ENCODE measurements at regions not wholly inside any gene's neighbourhood (a gene's known extent, or its start where the extent isn't known, plus 50 kb on each side); places are given as distances from the start of the nearest gene placed in this dataset.

GRCh38 chr6:104087765-104088164 is 772.0 kb downstream of the HACE1 start:
- Histone ChIP-seq H3K27me3 (no peaks in the 10 kb centered on the region), H3K4me1 (no peaks in the 10 kb centered on the region), H3K9me3 (no peaks in the 10 kb centered on the region), H3K36me3 (no peaks in the 10 kb centered on the region), H3K4me3 (no peak overlapping the region), H3K27ac (no peak overlapping the region)
- intact Hi-C loops (cut with DNase I; ENCODE audit: low total_unique reads) = no loop called here
- no peak for DNase-seq
- 50 to 57% methylated on average over 1 of the region's 1 CpG for whole genome bisulfite sequencing, 2 donors (ENCODE audit: low coverage in 1 of 2)
- in situ Hi-C loops (cut with MboI; ENCODE audit: low pct_ligation_motif_present in 1 of 4, low pct_unique_long_range_greater_than_20kb in 1 of 4, low sequenced_read_pairs in 3 of 4) = no loop called here
- TF ChIP-seq POLR2AphosphoS5 (IDR thresholded peaks at IDR 0.05) (no peak), CTCF (IDR thresholded peaks at IDR 0.05) (no peak)

GRCh38 chr6:104068281-104068680 is 791.4 kb downstream of the HACE1 start:
- no peak for DNase-seq
- H3K9me3 ChIP-seq = no peaks in the 10 kb centered on the region
- H3K36me3 ChIP-seq = no peaks in the 10 kb centered on the region
- WGBS, 2 donors (ENCODE audit: low coverage in 1 of 2) = 61 to 66% methylated on average over 2 of the region's 2 CpGs
- in situ Hi-C loops (cut with MboI; ENCODE audit: low pct_ligation_motif_present in 1 of 4, low pct_unique_long_range_greater_than_20kb in 1 of 4, low sequenced_read_pairs in 3 of 4) (no loop called here), intact Hi-C loops (cut with DNase I; ENCODE audit: low total_unique reads) (no loop called here)
- no peaks in the 10 kb centered on the region for H3K27me3 ChIP-seq
- no peaks in the 10 kb centered on the region for H3K4me1 ChIP-seq
- H3K27ac ChIP-seq = no peak overlapping the region
- no peak for TF ChIP-seq EP300 (IDR thresholded peaks at IDR 0.05; ENCODE audit: low read depth)
- TF ChIP-seq POLR2AphosphoS5 (IDR thresholded peaks at IDR 0.05) = no peak
- TF ChIP-seq CTCF (IDR thresholded peaks at IDR 0.05) = no peak
- TF ChIP-seq POLR2A (IDR thresholded peaks at IDR 0.05) = no peak
- H3K4me3 ChIP-seq = no peak overlapping the region

GRCh38 chr6:104064876-104065275 is 794.8 kb downstream of the HACE1 start:
- intact Hi-C loops (cut with DNase I; ENCODE audit: low total_unique reads) (no loop called here), in situ Hi-C loops (cut with MboI; ENCODE audit: low pct_ligation_motif_present in 1 of 4, low pct_unique_long_range_greater_than_20kb in 1 of 4, low sequenced_read_pairs in 3 of 4) (no loop called here)
- WGBS, 2 donors (ENCODE audit: low coverage in 1 of 2) = 86 to 88% methylated on average over 7 to 8 of the region's 8 CpGs
- no peaks in the 10 kb centered on the region for H3K4me1 ChIP-seq
- TF ChIP-seq POLR2AphosphoS5 (IDR thresholded peaks at IDR 0.05) (no peak), CTCF (IDR thresholded peaks at IDR 0.05) (no peak), POLR2A (IDR thresholded peaks at IDR 0.05) (no peak), EP300 (IDR thresholded peaks at IDR 0.05; ENCODE audit: low read depth) (no peak)
- no peaks in the 10 kb centered on the region for H3K27me3 ChIP-seq
- no peak overlapping the region for H3K4me3 ChIP-seq
- no peaks in the 10 kb centered on the region for H3K9me3 ChIP-seq
- no peak overlapping the region for H3K27ac ChIP-seq
- no peaks in the 10 kb centered on the region for H3K36me3 ChIP-seq
- no peak for DNase-seq

- no peaks in the 10 kb centered on the region for H3K4me1 ChIP-seq
- in situ Hi-C loops (cut with MboI; ENCODE audit: low pct_ligation_motif_present in 1 of 4, low pct_unique_long_range_greater_than_20kb in 1 of 4, low sequenced_read_pairs in 3 of 4) = no loop called here
- H3K9me3 ChIP-seq = no peaks in the 10 kb centered on the region
- no peak overlapping the region for H3K27ac ChIP-seq
- H3K4me3 ChIP-seq = no peak overlapping the region
- TF ChIP-seq CTCF (IDR thresholded peaks at IDR 0.05) (no peak), POLR2A (IDR thresholded peaks at IDR 0.05) (no peak), POLR2AphosphoS5 (IDR thresholded peaks at IDR 0.05) (no peak), EP300 (IDR thresholded peaks at IDR 0.05; ENCODE audit: low read depth) (no peak)
- no peak for DNase-seq
- no peaks in the 10 kb centered on the region for H3K36me3 ChIP-seq
- H3K27me3 ChIP-seq = no peaks in the 10 kb centered on the region
- 48 to 57% methylated on average over 2 of the region's 2 CpGs for WGBS, 2 donors (ENCODE audit: low coverage in 1 of 2)
- intact Hi-C loops (cut with DNase I; ENCODE audit: low total_unique reads) = no loop called here
These were observed 809.3 kb downstream of the HACE1 start for GRCh38 chr6:104050455-104050854.
